Chondrocyte (in vitro differentiated cells): ENCODE measurements at regions not wholly inside any gene's neighbourhood (a gene's known extent, or its start where the extent isn't known, plus 50 kb on each side); places are given as distances from the start of the nearest gene placed in this dataset.

Experiments
- DNase-seq: peaks from one replicate; pipeline ENCODE4 v3.0.0; 2021; ENCODE audit warnings: mixed read lengths, low spot score
- H3K27ac Mint-ChIP-seq: one replicate; pipeline ENCODE4 v1.8.0; 2021; ENCODE audit warnings: mild to moderate bottlenecking, moderate library complexity, mixed read lengths; ENCODE audit not compliant: unreplicated experiment
- H3K27me3 Mint-ChIP-seq: 2 replicates; pipeline ENCODE4 v1.8.0; 2021; ENCODE audit warnings: low read depth, mixed read lengths
- H3K36me3 Mint-ChIP-seq: 2 replicates; pipeline ENCODE4 v1.8.0; 2021; ENCODE audit warnings: low read depth, mixed read lengths
- H3K4me1 Mint-ChIP-seq: 2 replicates; pipeline ENCODE4 v1.8.0; 2021; ENCODE audit warnings: low read depth, mild to moderate bottlenecking, mixed read lengths
- H3K4me3 Mint-ChIP-seq: one replicate; pipeline ENCODE4 v1.8.0; 2021; ENCODE audit warnings: mild to moderate bottlenecking, moderate library complexity, mixed read lengths; ENCODE audit not compliant: unreplicated experiment
- H3K9me3 Mint-ChIP-seq: 2 replicates; pipeline ENCODE4 v1.8.0; 2021; ENCODE audit warnings: low read depth, mixed read lengths
- CTCF ChIP-seq: fragments of 200-600 bp; sonication (generic); IDR thresholded peaks from 2 replicates; pipeline ENCODE4 v1.5.0; 2021; ENCODE audit warnings: antibody characterized with exemption, mild to moderate bottlenecking, moderate library complexity

DNA sequence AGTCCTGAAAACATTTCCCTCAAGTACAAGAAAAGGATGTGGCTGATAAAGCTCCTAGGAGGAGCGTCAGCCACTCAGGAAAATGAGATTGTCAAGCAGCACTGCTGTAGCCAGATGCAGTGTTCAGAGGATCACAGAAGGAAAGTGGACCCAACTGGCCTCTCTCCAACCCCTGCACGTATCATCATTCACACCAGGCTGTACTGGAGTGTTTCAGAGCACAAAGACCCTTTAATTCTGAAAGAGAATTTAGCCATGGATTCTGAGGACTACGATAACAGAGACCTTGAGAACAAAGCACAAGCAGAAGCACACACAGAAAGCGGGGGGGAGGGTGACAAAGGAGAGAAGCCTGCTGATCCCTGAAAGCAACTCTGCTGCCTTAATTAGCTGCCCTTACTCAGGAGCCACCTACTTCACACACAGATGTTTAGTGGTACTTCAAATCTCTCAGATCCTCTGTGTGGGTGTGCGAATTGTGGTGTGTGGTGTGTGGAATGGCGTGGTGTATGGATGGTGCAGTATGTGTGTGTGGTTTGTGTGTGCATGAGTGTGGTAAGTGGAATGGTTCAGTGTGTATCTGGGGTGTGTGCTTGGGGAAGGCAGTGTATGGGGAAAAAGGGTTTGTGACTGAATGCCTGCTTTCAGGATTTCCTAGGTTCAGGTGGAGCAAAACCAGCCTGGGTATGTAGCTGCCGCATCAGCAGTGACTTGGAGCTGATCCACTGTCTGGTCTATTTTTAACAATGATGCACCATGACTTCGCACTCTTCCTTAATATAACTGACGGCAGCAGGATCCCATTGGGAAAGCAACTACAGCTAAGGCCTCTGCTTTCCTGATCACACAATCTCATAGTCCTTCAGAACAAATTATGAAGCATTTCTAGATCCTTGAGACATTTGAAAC lies 192.5 kb downstream of the RSL24D1 start:
- Mint-ChIP-seq H3K27ac (no peak overlapping the region), H3K36me3 (no peaks in the 10 kb centered on the region), H3K4me3 (no peak overlapping the region), H3K27me3 (peaks cover 5% of the 10 kb centered on the region), H3K9me3 (peaks cover 3% of the 10 kb centered on the region), H3K4me1 (no peaks in the 10 kb centered on the region)
- DNase-seq = no peak
- no peak for TF ChIP-seq CTCF

GRCh38 chr15:54998661-54999060 lies 198.1 kb downstream of the RSL24D1 start:
- Mint-ChIP-seq H3K4me1 (no peaks in the 10 kb centered on the region), H3K27ac (no peak overlapping the region), H3K9me3 (peaks cover 6% of the 10 kb centered on the region), H3K4me3 (no peak overlapping the region), H3K36me3 (no peaks in the 10 kb centered on the region), H3K27me3 (peaks cover 3% of the 10 kb centered on the region)
- TF ChIP-seq CTCF = no peak
- DNase-seq = no peak

GRCh38 chr15:54990793-54991192 lies 205.9 kb downstream of the RSL24D1 start:
- Mint-ChIP-seq H3K36me3 (no peaks in the 10 kb centered on the region), H3K4me3 (no peak overlapping the region), H3K27me3 (peaks cover 1% of the 10 kb centered on the region), H3K27ac (no peak overlapping the region), H3K9me3 (peaks cover 20% of the 10 kb centered on the region), H3K4me1 (no peaks in the 10 kb centered on the region)
- DNase-seq = no peak
- TF ChIP-seq CTCF = no peak

GRCh38 chr15:54987881-54988280 lies 208.9 kb downstream of the RSL24D1 start:
- H3K4me1 Mint-ChIP-seq = no peaks in the 10 kb centered on the region
- H3K27me3 Mint-ChIP-seq = peaks cover 1% of the 10 kb centered on the region
- DNase-seq = no peak
- peaks cover 14% of the 10 kb centered on the region for H3K9me3 Mint-ChIP-seq
- H3K36me3 Mint-ChIP-seq = no peaks in the 10 kb centered on the region
- H3K4me3 Mint-ChIP-seq = no peak overlapping the region
- no peak overlapping the region for H3K27ac Mint-ChIP-seq
- TF ChIP-seq CTCF = no peak

DNA sequence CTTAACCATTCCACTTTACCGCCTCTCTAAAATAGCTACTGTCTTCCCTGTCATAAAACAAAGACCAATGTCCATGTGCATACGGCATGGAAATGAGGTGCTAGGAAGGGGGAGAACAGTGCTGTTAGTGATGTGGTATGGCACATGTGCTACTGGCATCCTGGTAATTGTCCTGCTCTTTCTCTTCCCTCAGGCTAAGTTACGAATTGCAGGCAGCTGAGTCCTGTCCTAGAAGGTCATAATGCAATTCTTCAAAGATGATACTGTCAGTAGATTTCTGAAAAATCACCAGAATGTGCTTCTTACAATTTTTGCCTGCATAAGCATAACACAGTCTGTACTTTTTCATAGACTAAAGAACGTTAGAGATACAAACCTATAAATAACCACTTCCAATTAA lies 216.8 kb downstream of the RSL24D1 start:
- DNase-seq = no peak
- Mint-ChIP-seq H3K4me3 (no peak overlapping the region), H3K27ac (no peak overlapping the region), H3K9me3 (peaks cover 12% of the 10 kb centered on the region), H3K4me1 (no peaks in the 10 kb centered on the region), H3K27me3 (no peaks in the 10 kb centered on the region), H3K36me3 (no peaks in the 10 kb centered on the region)
- no peak for TF ChIP-seq CTCF
